Gastroesophageal sphincter (tissue), 4 donors: ENCODE measurements at regions not wholly inside any gene's neighbourhood (a gene's known extent, or its start where the extent isn't known, plus 50 kb on each side); places are given as distances from the start of the nearest gene placed in this dataset.

Experiments used
- ATAC-seq: fragments of 150-250 bp; one replicate; pipeline ENCODE4 v1.9.1; 2016; ENCODE audit warnings: mild to moderate bottlenecking, moderate library complexity
- H3K27ac ChIP-seq, 4 donors: fragments of 200-600 bp; sonication (generic) in 3 of 4; 1 replicate in 3 of 4; 2 replicates in 1 of 4; pipeline ENCODE4 v1.5.1; 2016 to 2019
- H3K27me3 ChIP-seq: fragments of 200-600 bp; sonication (generic); one replicate; pipeline ENCODE4 v1.5.1; 2019
- H3K36me3 ChIP-seq, 2 donors: fragments of 200-600 bp; sonication (generic); one replicate each; pipeline ENCODE4 v1.5.1; 2019; ENCODE audit warnings: control low read depth in 1 of 2
- H3K4me1 ChIP-seq, 3 donors: fragments of 200-600 bp; sonication (generic); 1 replicate in 2 of 3; 2 replicates in 1 of 3; pipeline ENCODE4 v1.5.1; 2016 to 2019; ENCODE audit warnings: control low read depth in 2 of 3
- H3K4me3 ChIP-seq, 2 donors: fragments of 200-600 bp; sonication (generic); one replicate each; pipeline ENCODE4 v1.5.1; 2019; ENCODE audit warnings: mild to moderate bottlenecking in 1 of 2, moderate library complexity in 1 of 2
- H3K9me3 ChIP-seq, 3 donors: fragments of 200-600 bp; sonication (generic); one replicate each; pipeline ENCODE4 v1.5.1; 2017 to 2019; ENCODE audit warnings: control low read depth in 2 of 3
- CTCF ChIP-seq, 4 experiments: fragments of 200-600 bp in 2 of 4; fragments of 450-650 bp in 2 of 4; sonication (generic) in 1 of 4; IDR thresholded peaks; one replicate each; pipeline ENCODE4 v1.5.1; 2017 to 2019; ENCODE audit warnings: antibody characterized with exemption in 4 of 4, mild to moderate bottlenecking in 2 of 4, moderate library complexity in 2 of 4
- EP300 ChIP-seq: sonication (generic); formaldehyde crosslinking; IDR thresholded peaks from one replicate; pipeline ENCODE4 v1.6.1; 2017; ENCODE audit warnings: antibody characterized with exemption, mild to moderate bottlenecking
- POLR2A ChIP-seq, 2 donors: fragments of 450-650 bp; IDR thresholded peaks; one replicate each; pipeline ENCODE4 v1.6.1; 2017; ENCODE audit warnings: antibody characterized with exemption in 2 of 2, mild to moderate bottlenecking in 2 of 2, moderate library complexity in 1 of 2
- POLR2AphosphoS5 ChIP-seq: sonication (generic); formaldehyde crosslinking; IDR thresholded peaks from one replicate; pipeline ENCODE4 v1.6.1; 2017; ENCODE audit warnings: antibody characterized with exemption
- WGBS, 2 donors: methylation state at CpG; one replicate each; pipeline ENCODE4 v1.1.5; 2018; ENCODE audit warnings: low coverage in 1 of 2; 5-methylcytosine and 5-hydroxymethylcytosine counted together

DNA sequence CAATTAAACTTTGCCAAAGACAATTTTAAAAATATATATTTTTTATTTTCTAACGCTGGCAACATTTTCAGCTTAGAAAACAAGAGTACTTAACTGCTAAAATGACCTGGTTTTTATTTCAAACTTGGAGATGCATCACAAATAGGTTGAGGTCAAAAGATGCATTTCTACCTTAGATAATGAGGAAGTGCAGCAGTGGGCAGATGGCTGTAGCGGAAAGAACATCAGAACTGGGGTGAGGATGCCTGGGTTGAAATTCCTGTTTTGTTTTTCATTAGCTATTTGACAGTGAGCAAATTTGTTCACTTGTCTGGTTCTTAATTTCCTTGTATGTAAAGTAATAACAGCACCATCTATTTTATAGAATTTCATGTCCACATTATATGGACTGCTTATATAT lies 524.8 kb upstream of the KLF4 start:
- Histone ChIP-seq H3K9me3 (no peaks in the 10 kb centered on the region), H3K27me3 (no peaks in the 10 kb centered on the region), H3K27ac (no peak overlapping the region), H3K4me1 (no peaks in the 10 kb centered on the region), H3K36me3 (no peaks in the 10 kb centered on the region), H3K4me3 (no peak overlapping the region)
- WGBS, 2 donors: 87 to 95% methylated on average over 2 of the region's 2 CpGs
- no peak for ATAC-seq
- no peak for TF ChIP-seq POLR2A (IDR thresholded peaks at IDR 0.05)
- TF ChIP-seq CTCF (IDR thresholded peaks at IDR 0.05): no peak
- no peak for TF ChIP-seq POLR2AphosphoS5
- TF ChIP-seq EP300: no peak

DNA sequence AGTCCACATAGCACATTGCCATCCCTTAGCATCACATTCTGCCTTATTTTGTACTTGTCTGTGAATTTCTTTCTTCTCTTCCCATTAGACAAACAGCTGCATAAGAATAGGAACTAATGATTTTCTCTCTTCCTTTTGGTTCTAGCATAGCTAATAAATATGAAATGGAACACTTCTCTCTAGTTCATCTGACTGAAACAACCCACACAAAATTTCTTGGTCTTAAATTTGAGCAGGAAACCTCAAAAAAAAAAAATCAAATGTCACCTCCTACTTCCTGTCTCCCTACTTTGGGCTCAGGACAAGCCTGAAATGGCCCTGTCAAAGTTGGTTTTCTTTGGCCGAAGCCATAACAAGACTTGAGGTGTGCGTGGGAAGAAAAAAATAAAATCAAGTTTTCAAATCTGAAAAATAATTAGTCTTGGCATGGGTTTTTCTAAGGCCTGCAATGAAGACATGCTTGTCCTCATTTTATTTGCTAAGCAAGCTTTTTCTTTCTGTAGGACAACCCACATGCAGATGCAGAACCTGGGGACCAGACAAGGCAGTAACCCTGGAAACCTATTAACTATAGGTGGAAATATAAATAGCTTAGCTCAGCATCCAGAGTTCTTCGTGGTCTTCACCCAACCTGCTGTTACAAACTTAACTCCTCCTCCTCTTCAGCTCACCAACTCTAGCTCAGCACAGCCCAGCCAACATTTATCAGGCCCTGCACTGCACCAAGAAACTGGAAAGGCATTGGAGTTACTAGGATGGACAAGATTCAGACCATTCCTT lies 523.5 kb upstream of the KLF4 start:
- Histone ChIP-seq H3K9me3 (no peaks in the 10 kb centered on the region), H3K4me1 (no peaks in the 10 kb centered on the region), H3K27me3 (no peaks in the 10 kb centered on the region), H3K27ac (no peak overlapping the region), H3K4me3 (no peak overlapping the region), H3K36me3 (no peaks in the 10 kb centered on the region)
- TF ChIP-seq EP300: no peak
- TF ChIP-seq POLR2A (IDR thresholded peaks at IDR 0.05): no peak
- TF ChIP-seq CTCF (IDR thresholded peaks at IDR 0.05): no peak
- TF ChIP-seq POLR2AphosphoS5: no peak
- no peak for ATAC-seq
- 69 to 74% methylated on average over 2 to 3 of the region's 3 CpGs for WGBS, 2 donors

DNA sequence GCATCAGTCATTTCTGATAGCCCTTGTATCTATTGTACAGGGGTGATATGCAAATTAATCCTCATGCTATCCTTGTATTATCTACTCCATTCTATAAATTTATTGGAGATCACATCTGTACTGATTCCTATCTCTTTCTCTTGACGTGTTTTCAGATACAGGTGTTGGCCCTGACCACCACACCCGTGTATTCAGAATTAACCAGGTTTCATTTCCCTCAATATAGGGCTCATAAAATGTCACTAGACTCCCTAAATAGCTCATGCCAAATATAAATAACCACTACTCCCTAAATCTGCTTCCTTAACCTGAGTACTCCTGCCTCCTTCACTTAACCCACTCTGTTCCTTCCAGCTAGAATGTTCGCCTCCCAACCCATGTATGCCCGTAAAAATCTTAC lies 522.8 kb upstream of the KLF4 start:
- TF ChIP-seq CTCF (IDR thresholded peaks at IDR 0.05): no peak
- no peak for TF ChIP-seq EP300
- TF ChIP-seq POLR2AphosphoS5: no peak
- no peak for TF ChIP-seq POLR2A (IDR thresholded peaks at IDR 0.05)
- Histone ChIP-seq H3K27me3 (no peaks in the 10 kb centered on the region), H3K27ac (no peak overlapping the region), H3K4me1 (no peaks in the 10 kb centered on the region), H3K36me3 (no peaks in the 10 kb centered on the region), H3K9me3 (no peaks in the 10 kb centered on the region), H3K4me3 (no peak overlapping the region)
- no peak for ATAC-seq
- WGBS, 2 donors: 91 to 92% methylated on average over 3 to 4 of the region's 4 CpGs

GRCh38 chr9:108003526-108003925 lies 514.0 kb upstream of the KLF4 start:
- Histone ChIP-seq H3K27ac (no peak overlapping the region), H3K4me1 (no peaks in the 10 kb centered on the region), H3K4me3 (no peak overlapping the region), H3K27me3 (no peaks in the 10 kb centered on the region), H3K36me3 (no peaks in the 10 kb centered on the region), H3K9me3 (no peaks in the 10 kb centered on the region)
- 60 to 67% methylated on average over 4 to 5 of the region's 5 CpGs for WGBS, 2 donors
- TF ChIP-seq CTCF (IDR thresholded peaks at IDR 0.05): no peak
- no peak for TF ChIP-seq POLR2A (IDR thresholded peaks at IDR 0.05)
- no peak for TF ChIP-seq EP300
- no peak for TF ChIP-seq POLR2AphosphoS5
- no peak for ATAC-seq

GRCh38 chr9:108002371-108002956 lies 512.9 kb upstream of the KLF4 start:
- Histone ChIP-seq H3K27ac (peak overlapping the region in 3 of 4 donors; percentile 7 to 54 (median 46)), H3K4me1 (no peaks in the 10 kb centered on the region), H3K9me3 (no peaks in the 10 kb centered on the region), H3K27me3 (no peaks in the 10 kb centered on the region), H3K4me3 (no peak overlapping the region), H3K36me3 (no peaks in the 10 kb centered on the region)
- 40 to 51% methylated on average over 10 to 11 of the region's 15 CpGs for WGBS, 2 donors
- no peak for TF ChIP-seq POLR2AphosphoS5
- peak; percentile 58 for ATAC-seq
